ENCODE measurements at regions not wholly inside any gene's neighbourhood (a gene's known extent, or its start where the extent isn't known, plus 50 kb on each side); places are given as distances from the start of the nearest gene placed in this dataset.

- POLR2A ChIA-PET: interaction anchor here (0.5 kb wide), 1 partner anchor 14 kb away, joined by 5 read pairs; no protein-coding TSS in a partner anchor
- ATAC-seq (no peak), DNase-seq (ENCODE audit: low spot score) (no peak)
- Mint-ChIP-seq H3K4me3 (no peak overlapping the region), H3K36me3 (peaks cover 3% of the 10 kb centered on the region), H3K27me3 (ENCODE audit: low read depth) (no peaks in the 10 kb centered on the region), H3K4me1 (peaks cover 23% of the 10 kb centered on the region), H3K9me3 (peaks cover 12% of the 10 kb centered on the region), H3K27ac (no peak overlapping the region)
- CTCF ChIA-PET: interaction anchor here (2.5 kb wide), 1 partner anchor 29 kb away, joined by 7 read pairs; no protein-coding TSS in a partner anchor
- TF ChIP-seq FOXP1 (CRISPR knock-in tag; IDR thresholded peaks at IDR 0.05; ENCODE audit: borderline replicate concordance) (no peak), GTF2I (CRISPR knock-in tag; conservative IDR thresholded peaks at IDR 0.05) (no peak), USF1 (CRISPR knock-in tag; IDR thresholded peaks at IDR 0.05) (no peak), AR (CRISPR knock-in tag; IDR thresholded peaks at IDR 0.05) (no peak), ZSCAN18 (CRISPR knock-in tag; IDR thresholded peaks at IDR 0.05) (no peak), ZNF232 (CRISPR knock-in tag; IDR thresholded peaks at IDR 0.05) (no peak), RELA (CRISPR knock-in tag; IDR thresholded peaks at IDR 0.05; ENCODE audit: borderline replicate concordance) (no peak), CREB1 (CRISPR knock-in tag; IDR thresholded peaks at IDR 0.05) (no peak), CREM (CRISPR knock-in tag; IDR thresholded peaks at IDR 0.05) (no peak), ZNF396 (CRISPR knock-in tag; IDR thresholded peaks at IDR 0.05; ENCODE audit: borderline replicate concordance) (no peak), TEAD1 (CRISPR knock-in tag; IDR thresholded peaks at IDR 0.05) (no peak)
- TF ChIP-seq, protein P1, sequence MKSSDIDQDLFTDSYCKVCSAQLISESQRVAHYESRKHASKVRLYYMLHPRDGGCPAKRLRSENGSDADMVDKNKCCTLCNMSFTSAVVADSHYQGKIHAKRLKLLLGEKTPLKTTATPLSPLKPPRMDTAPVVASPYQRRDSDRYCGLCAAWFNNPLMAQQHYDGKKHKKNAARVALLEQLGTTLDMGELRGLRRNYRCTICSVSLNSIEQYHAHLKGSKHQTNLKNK (CRISPR knock-in tag; IDR thresholded peaks at IDR 0.05): no peak
- TF ChIP-seq, protein P2, sequence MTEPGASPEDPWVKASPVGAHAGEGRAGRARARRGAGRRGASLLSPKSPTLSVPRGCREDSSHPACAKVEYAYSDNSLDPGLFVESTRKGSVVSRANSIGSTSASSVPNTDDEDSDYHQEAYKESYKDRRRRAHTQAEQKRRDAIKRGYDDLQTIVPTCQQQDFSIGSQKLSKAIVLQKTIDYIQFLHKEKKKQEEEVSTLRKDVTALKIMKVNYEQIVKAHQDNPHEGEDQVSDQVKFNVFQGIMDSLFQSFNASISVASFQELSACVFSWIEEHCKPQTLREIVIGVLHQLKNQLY (CRISPR knock-in tag; IDR thresholded peaks at IDR 0.05): no peak
Observed at GRCh38 chr15:66881173-66881905, 179.3 kb downstream of the SMAD6 start.

- H3K4me1 Mint-ChIP-seq: peaks cover 20% of the 10 kb centered on the region
- ATAC-seq (no peak), DNase-seq (ENCODE audit: low spot score) (no peak)
- H3K27me3 Mint-ChIP-seq (ENCODE audit: low read depth): no peaks in the 10 kb centered on the region; the same call in 1 of the 2 replicates
- peaks cover 7% of the 10 kb centered on the region for H3K36me3 Mint-ChIP-seq
- H3K9me3 Mint-ChIP-seq: peaks cover 18% of the 10 kb centered on the region
- H3K4me3 Mint-ChIP-seq: no peak overlapping the region
- H3K27ac Mint-ChIP-seq: no peak overlapping the region; the same call in 1 of the 2 replicates
- POLR2A ChIA-PET: no interaction called here
- CTCF ChIA-PET: no interaction called here
- TF ChIP-seq JUN (CRISPR knock-in tag; IDR thresholded peaks at IDR 0.05) (no peak), OVOL2 (CRISPR knock-in tag; IDR thresholded peaks at IDR 0.05; ENCODE audit: borderline replicate concordance) (no peak), NFE2L1 (CRISPR knock-in tag; IDR thresholded peaks at IDR 0.05) (no peak), ZNF219 (CRISPR knock-in tag; IDR thresholded peaks at IDR 0.05; ENCODE audit: borderline replicate concordance) (no peak), SOX15 (CRISPR knock-in tag; IDR thresholded peaks at IDR 0.05) (no peak), IRF1 (CRISPR knock-in tag; IDR thresholded peaks at IDR 0.05) (no peak), ZNF671 (CRISPR knock-in tag; IDR thresholded peaks at IDR 0.05) (no peak), USF1 (CRISPR knock-in tag; IDR thresholded peaks at IDR 0.05) (no peak), PRRX2 (CRISPR knock-in tag; IDR thresholded peaks at IDR 0.05) (no peak), FOXK1 (CRISPR knock-in tag; IDR thresholded peaks at IDR 0.05) (no peak)
- TF ChIP-seq, protein P3, sequence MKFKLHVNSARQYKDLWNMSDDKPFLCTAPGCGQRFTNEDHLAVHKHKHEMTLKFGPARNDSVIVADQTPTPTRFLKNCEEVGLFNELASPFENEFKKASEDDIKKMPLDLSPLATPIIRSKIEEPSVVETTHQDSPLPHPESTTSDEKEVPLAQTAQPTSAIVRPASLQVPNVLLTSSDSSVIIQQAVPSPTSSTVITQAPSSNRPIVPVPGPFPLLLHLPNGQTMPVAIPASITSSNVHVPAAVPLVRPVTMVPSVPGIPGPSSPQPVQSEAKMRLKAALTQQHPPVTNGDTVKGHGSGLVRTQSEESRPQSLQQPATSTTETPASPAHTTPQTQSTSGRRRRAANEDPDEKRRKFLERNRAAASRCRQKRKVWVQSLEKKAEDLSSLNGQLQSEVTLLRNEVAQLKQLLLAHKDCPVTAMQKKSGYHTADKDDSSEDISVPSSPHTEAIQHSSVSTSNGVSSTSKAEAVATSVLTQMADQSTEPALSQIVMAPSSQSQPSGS (CRISPR knock-in tag; IDR thresholded peaks at IDR 0.05; ENCODE audit: borderline replicate concordance, low read depth): no peak
- TF ChIP-seq, protein P4, sequence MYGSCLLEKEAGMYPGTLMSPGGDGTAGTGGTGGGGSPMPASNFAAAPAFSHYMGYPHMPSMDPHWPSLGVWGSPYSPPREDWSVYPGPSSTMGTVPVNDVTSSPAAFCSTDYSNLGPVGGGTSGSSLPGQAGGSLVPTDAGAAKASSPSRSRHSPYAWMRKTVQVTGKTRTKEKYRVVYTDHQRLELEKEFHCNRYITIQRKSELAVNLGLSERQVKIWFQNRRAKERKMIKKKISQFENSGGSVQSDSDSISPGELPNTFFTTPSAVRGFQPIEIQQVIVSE (CRISPR knock-in tag; IDR thresholded peaks at IDR 0.05; ENCODE audit: borderline replicate concordance): no peak
Observed at GRCh38 chr15:66882251-66883020, 180.4 kb downstream of the SMAD6 start.
